ENCODE measurements at regions not wholly inside any gene's neighbourhood (a gene's known extent, or its start where the extent isn't known, plus 50 kb on each side); places are given as distances from the start of the nearest gene placed in this dataset.
"Not testable (repeated sequence)": the region's sequence is repeated elsewhere in the genome, so short reads cannot be mapped to it uniquely, and the experiment has no call there.

GRCh38 chr18:65671621-65672415 is 79.0 kb upstream of the CDH7 start:
- TF ChIP-seq CTCF (IDR thresholded peaks at IDR 0.05; ENCODE audit: poor library complexity, severe bottlenecking), result no peak
- no peak overlapping the region for H3K27ac ChIP-seq (ENCODE audit: poor library complexity, severe bottlenecking)
- no peaks in the 10 kb centered on the region for H3K27me3 ChIP-seq (ENCODE audit: insufficient read depth, poor library complexity, severe bottlenecking)
- no peaks in the 10 kb centered on the region for H3K9me3 ChIP-seq (ENCODE audit: severe bottlenecking)
- no peaks in the 10 kb centered on the region for H3K36me3 ChIP-seq (ENCODE audit: low read depth)
- ATAC-seq (ENCODE audit: low read depth), result no peak
- H3K4me3 ChIP-seq (ENCODE audit: severe bottlenecking), result no peak overlapping the region
- H3K4me1 ChIP-seq (ENCODE audit: insufficient read depth, poor library complexity, severe bottlenecking), result no peaks in the 10 kb centered on the region
- DNase-seq (ENCODE audit: low spot score), result no peak

DNA sequence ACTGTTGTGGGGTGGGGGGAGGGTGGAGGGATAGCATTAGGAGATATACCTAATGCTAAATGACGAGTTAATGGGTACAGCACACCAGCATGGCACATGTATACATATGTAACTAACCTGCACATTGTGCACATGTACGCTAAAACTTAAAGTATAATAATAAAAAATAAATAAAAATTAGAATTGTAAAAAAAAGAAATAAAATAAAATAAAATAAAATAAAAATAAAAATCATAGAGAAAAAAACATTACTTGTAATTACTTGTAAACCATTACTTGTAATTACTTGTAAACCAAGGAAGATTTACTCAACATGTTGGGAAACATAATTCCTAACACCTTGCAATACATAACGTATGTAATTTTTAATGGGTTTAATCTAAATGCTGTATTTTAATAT is 80.7 kb upstream of the CDH7 start:
- H3K9me3 ChIP-seq (ENCODE audit: severe bottlenecking); H3K27ac ChIP-seq (ENCODE audit: poor library complexity, severe bottlenecking); H3K36me3 ChIP-seq (ENCODE audit: low read depth); ATAC-seq (ENCODE audit: low read depth); H3K27me3 ChIP-seq (ENCODE audit: insufficient read depth, poor library complexity, severe bottlenecking); H3K4me1 ChIP-seq (ENCODE audit: insufficient read depth, poor library complexity, severe bottlenecking); H3K4me3 ChIP-seq (ENCODE audit: severe bottlenecking); DNase-seq (ENCODE audit: low spot score): not testable (repeated sequence)

DNA sequence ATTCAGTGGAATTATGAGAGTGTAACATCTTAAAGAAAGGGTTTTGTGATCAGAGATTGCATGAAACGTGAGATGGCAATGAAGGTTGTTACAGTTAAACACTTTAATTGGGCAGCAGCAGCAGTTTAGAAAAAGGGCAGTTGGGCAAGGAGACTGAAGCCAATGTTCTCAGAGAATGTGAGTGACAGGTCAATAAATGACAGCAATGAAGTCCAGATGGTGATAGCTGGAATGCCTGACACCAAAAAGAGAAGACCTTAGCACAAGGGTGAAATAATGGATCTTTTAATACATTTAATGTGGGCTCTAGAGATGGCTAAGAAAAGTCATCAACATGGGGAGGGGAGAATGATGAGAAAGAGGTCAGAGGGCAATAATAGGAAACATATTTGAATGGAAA is 89.4 kb upstream of the CDH7 start:
- DNase-seq (ENCODE audit: low spot score), result no peak
- Histone ChIP-seq H3K4me3 (ENCODE audit: severe bottlenecking) (no peak overlapping the region), H3K9me3 (ENCODE audit: severe bottlenecking) (no peaks in the 10 kb centered on the region), H3K36me3 (ENCODE audit: low read depth) (no peaks in the 10 kb centered on the region), H3K4me1 (ENCODE audit: insufficient read depth, poor library complexity, severe bottlenecking) (peaks cover 16% of the 10 kb centered on the region), H3K27ac (ENCODE audit: poor library complexity, severe bottlenecking) (no peak overlapping the region), H3K27me3 (ENCODE audit: insufficient read depth, poor library complexity, severe bottlenecking) (no peaks in the 10 kb centered on the region)
- TF ChIP-seq CTCF (IDR thresholded peaks at IDR 0.05; ENCODE audit: poor library complexity, severe bottlenecking), result no peak
- ATAC-seq (ENCODE audit: low read depth), result no peak

DNA sequence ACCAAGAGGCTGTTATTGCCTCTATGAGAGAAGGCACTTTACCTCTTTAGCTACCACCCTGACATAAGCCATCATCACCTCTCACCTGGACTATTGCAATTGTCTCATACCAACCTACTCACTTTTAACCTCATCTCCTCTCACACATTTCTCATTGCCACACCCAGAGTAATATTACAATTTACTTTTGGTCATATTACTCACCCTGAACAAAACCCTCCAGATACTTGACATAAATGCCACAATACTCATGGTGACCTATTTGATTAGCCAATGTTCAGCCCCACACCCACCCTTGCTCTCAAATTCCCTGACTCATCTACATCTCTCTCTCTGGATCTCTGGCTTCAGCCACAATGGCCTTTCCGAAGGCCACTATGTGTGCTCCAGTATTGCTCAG is 90.9 kb upstream of the CDH7 start:
- no peak for TF ChIP-seq CTCF (IDR thresholded peaks at IDR 0.05; ENCODE audit: poor library complexity, severe bottlenecking)
- Histone ChIP-seq H3K27me3 (ENCODE audit: insufficient read depth, poor library complexity, severe bottlenecking) (no peaks in the 10 kb centered on the region), H3K36me3 (ENCODE audit: low read depth) (no peaks in the 10 kb centered on the region), H3K27ac (ENCODE audit: poor library complexity, severe bottlenecking) (peak overlapping the region; percentile 54), H3K4me3 (ENCODE audit: severe bottlenecking) (no peak overlapping the region), H3K9me3 (ENCODE audit: severe bottlenecking) (no peaks in the 10 kb centered on the region), H3K4me1 (ENCODE audit: insufficient read depth, poor library complexity, severe bottlenecking) (peaks cover 16% of the 10 kb centered on the region)
- peak; percentile 94 for ATAC-seq (ENCODE audit: low read depth)
- peak; percentile 42 for DNase-seq (ENCODE audit: low spot score)

DNA sequence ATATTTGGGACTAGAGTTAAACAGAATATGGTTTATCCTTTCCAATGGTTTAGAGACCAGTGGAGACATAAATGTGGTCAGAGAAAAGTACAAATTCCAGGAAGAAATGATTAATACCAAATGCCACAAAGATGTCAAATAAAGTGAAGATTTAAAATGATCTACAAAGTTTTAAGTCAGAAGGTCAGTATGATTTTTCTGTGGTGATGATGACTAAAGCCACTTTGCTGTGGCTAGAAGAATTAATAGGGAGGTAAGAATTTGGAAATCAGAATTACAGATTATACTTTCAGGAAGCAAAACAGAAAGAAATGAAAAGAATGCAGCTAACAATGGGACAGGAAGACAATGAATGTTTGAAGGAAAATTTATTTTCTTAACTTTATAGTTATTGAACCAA is 91.5 kb upstream of the CDH7 start:
- no peak for DNase-seq (ENCODE audit: low spot score)
- TF ChIP-seq CTCF (IDR thresholded peaks at IDR 0.05; ENCODE audit: poor library complexity, severe bottlenecking), result no peak
- peak overlapping the region; percentile 54 for H3K27ac ChIP-seq (ENCODE audit: poor library complexity, severe bottlenecking)
- no peaks in the 10 kb centered on the region for H3K9me3 ChIP-seq (ENCODE audit: severe bottlenecking)
- H3K36me3 ChIP-seq (ENCODE audit: low read depth), result no peaks in the 10 kb centered on the region
- peaks cover 16% of the 10 kb centered on the region for H3K4me1 ChIP-seq (ENCODE audit: insufficient read depth, poor library complexity, severe bottlenecking)
- no peaks in the 10 kb centered on the region for H3K27me3 ChIP-seq (ENCODE audit: insufficient read depth, poor library complexity, severe bottlenecking)
- no peak for ATAC-seq (ENCODE audit: low read depth)
- no peak overlapping the region for H3K4me3 ChIP-seq (ENCODE audit: severe bottlenecking)

Data from RWPE2 (cell line).